Karpas-422 (cell line): ENCODE measurements at regions not wholly inside any gene's neighbourhood (a gene's known extent, or its start where the extent isn't known, plus 50 kb on each side); places are given as distances from the start of the nearest gene placed in this dataset.

Experiments
- DNase-seq: peaks from one replicate; pipeline ENCODE4 v3.0.0-alpha.2; 2015
- H2AFZ ChIP-seq: fragments of 200-600 bp; sonication (generic); 2 replicates; pipeline ENCODE4 v1.6.1; 2014; ENCODE audit warnings: antibody characterized with exemption, low read length, mixed read lengths
- H3K27ac ChIP-seq: fragments of 200-600 bp; sonication (generic); 2 replicates; pipeline ENCODE4 v1.5.1; 2014; ENCODE audit warnings: mild to moderate bottlenecking, low read length, moderate library complexity
- H3K27me3 ChIP-seq: fragments of 200-600 bp; sonication (generic); 2 replicates; pipeline ENCODE4 v1.6.1; 2014; ENCODE audit warnings: low read length, mixed read lengths
- H3K36me3 ChIP-seq: fragments of 200-600 bp; sonication (generic); 2 replicates; pipeline ENCODE4 v1.6.1; 2014; ENCODE audit warnings: low read length, mixed read lengths; ENCODE audit not compliant: insufficient read depth
- H3K4me1 ChIP-seq: fragments of 200-600 bp; sonication (generic); 2 replicates; pipeline ENCODE4 v1.6.1; 2014; ENCODE audit warnings: mild to moderate bottlenecking, low read length, mixed read lengths
- H3K4me2 ChIP-seq: fragments of 200-600 bp; sonication (generic); 2 replicates; pipeline ENCODE4 v1.6.1; 2014; ENCODE audit warnings: low read length, low read depth, mild to moderate bottlenecking; ENCODE audit not compliant: poor library complexity, severe bottlenecking
- H3K4me3 ChIP-seq: fragments of 200-600 bp; sonication (generic); 2 replicates; pipeline ENCODE4 v1.5.1; 2014; ENCODE audit warnings: mild to moderate bottlenecking, antibody characterized with exemption, low read length, mixed read lengths
- H3K79me2 ChIP-seq: fragments of 200-600 bp; sonication (generic); 2 replicates; pipeline ENCODE4 v1.6.1; 2014; ENCODE audit warnings: mild to moderate bottlenecking, low read length, mixed read lengths
- H3K9ac ChIP-seq: fragments of 200-600 bp; sonication (generic); 2 replicates; pipeline ENCODE4 v1.6.0; 2014; ENCODE audit warnings: low read length
- H3K9me2 ChIP-seq: fragments of 200-600 bp; sonication (generic), shearing (Covaris generic); replicated peaks from 2 replicates; pipeline ENCODE4 v1.6.0; 2014; ENCODE audit warnings: mild to moderate bottlenecking, low read length, moderate library complexity; ENCODE audit not compliant: insufficient read depth
- H3K9me3 ChIP-seq: fragments of 300-700, 200-600 bp; sonication (generic); 2 replicates; pipeline ENCODE4 v1.6.1; 2014; ENCODE audit warnings: low read length, mixed read lengths
- H4K20me1 ChIP-seq: fragments of 200-600 bp; sonication (generic); 2 replicates; pipeline ENCODE4 v1.6.1; 2014; ENCODE audit warnings: mild to moderate bottlenecking, antibody characterized with exemption, low read length, low read depth; ENCODE audit not compliant: insufficient read depth

DNA sequence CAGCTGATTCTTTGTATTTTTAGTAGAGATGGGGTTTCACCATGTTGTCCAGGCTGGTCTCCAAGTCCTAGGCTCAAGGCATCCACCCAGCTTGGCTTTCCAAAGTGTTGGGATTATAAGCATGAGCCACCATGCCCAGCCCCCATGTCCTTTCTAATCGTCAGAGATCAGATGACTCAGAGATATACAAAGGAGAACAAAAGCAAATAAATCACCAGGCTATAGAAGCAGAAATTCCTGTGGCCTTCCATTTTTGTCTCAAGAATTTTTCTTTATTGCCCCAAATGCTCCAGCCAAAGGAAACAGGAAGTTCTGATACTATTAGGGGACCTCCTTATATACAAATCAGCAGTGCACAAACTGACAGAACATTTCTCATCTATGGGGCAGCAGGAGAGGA is 207.8 kb downstream of the RFC3 start:
- no peak overlapping the region for H3K4me2 ChIP-seq

DNA sequence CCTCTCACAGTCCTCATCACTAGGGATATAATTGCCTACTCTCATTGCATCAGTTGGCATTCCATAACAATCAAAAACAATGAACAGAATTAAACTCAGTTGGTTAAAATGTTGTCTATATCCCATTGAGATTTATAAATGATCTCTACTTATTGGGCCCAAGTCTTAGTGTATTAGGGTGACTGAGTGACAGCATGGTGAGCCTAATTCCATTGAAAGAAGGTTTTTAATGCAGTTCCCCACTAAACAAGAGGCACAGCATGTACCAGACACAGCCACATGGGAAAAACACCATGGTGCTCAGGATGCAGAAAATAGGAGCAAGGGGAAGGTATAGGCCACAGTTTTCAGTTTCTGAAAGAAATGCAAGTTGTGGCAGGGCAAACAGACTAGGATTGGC is 208.4 kb downstream of the RFC3 start:
- no peaks in the 10 kb centered on the region for H3K36me3 ChIP-seq
- H3K4me1 ChIP-seq: no peaks in the 10 kb centered on the region
- H4K20me1 ChIP-seq: no peaks in the 10 kb centered on the region
- no peak overlapping the region for H2AFZ ChIP-seq
- H3K79me2 ChIP-seq: no peaks in the 10 kb centered on the region
- H3K9me2 ChIP-seq: no peaks in the 10 kb centered on the region; the same call in 1 of the 2 replicates
- no peaks in the 10 kb centered on the region; the same call in 1 of the 2 replicates for H3K27me3 ChIP-seq
- no peak overlapping the region for H3K9ac ChIP-seq
- no peak overlapping the region for H3K4me2 ChIP-seq
- DNase-seq: no peak
- H3K9me3 ChIP-seq: peaks cover 9% of the 10 kb centered on the region
- no peak overlapping the region for H3K4me3 ChIP-seq
- no peak overlapping the region for H3K27ac ChIP-seq

More for the DNA sequence above, 207.8 kb downstream of the RFC3 start:
- DNase-seq: no peak
- no peaks in the 10 kb centered on the region; the same call in 1 of the 2 replicates for H3K27me3 ChIP-seq
- H3K9me2 ChIP-seq: no peaks in the 10 kb centered on the region; the same call in 1 of the 2 replicates
- H2AFZ ChIP-seq: no peak overlapping the region
- H3K36me3 ChIP-seq: no peaks in the 10 kb centered on the region
- no peaks in the 10 kb centered on the region for H3K79me2 ChIP-seq
- no peak overlapping the region for H3K9ac ChIP-seq
- H3K4me3 ChIP-seq: no peak overlapping the region
- H3K27ac ChIP-seq: no peak overlapping the region
- no peaks in the 10 kb centered on the region for H4K20me1 ChIP-seq
- H3K9me3 ChIP-seq: peaks cover 9% of the 10 kb centered on the region
- no peaks in the 10 kb centered on the region for H3K4me1 ChIP-seq

DNA sequence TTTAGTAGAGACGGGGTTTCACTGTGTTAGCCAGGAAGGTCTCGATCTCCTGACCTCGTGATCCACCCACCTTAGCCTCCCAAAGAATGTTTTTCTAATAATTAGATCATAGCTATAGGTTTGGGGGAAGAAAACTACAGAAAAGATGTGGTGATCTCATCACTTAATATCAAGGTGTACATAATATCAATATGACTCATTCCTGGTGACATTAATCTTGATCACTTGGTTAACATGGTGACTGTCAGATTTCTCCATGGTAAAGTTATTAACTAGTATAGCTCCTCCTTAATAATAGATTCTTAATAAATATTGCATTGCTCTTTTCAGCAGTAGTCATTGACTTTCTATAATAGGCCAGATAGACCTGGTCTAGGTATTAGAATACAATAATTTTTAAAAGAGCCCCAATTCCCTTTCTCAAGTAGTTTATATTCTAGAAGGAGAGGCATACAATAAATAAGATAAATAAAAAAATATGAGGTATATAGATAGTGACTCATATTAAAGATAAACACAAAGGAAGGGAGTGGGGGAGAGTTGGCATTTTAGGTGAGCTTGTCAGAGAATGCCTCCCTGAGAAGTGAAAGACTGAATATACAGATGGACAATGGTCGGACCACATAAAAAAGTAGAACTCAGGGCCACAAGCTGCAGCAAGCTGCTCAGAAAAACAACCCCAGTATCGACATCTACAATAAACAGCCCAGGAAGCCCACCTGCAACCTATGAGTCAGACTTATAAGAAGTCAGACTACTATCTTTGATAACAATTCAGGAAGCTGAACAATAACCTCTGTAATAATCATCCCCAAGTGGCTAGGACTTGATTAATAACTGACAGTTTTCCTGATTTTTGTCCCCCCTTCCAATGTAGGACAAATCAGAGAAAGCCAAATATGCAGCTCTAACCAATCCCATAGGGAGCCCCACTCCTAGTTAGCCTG is 210.8 kb downstream of the RFC3 start:
- H3K79me2 ChIP-seq: no peaks in the 10 kb centered on the region
- H3K9me3 ChIP-seq: peaks cover 5% of the 10 kb centered on the region
- H3K4me3 ChIP-seq: no peak overlapping the region
- H3K36me3 ChIP-seq: no peaks in the 10 kb centered on the region
- no peak overlapping the region for H2AFZ ChIP-seq
- H3K27me3 ChIP-seq: no peaks in the 10 kb centered on the region
- no peaks in the 10 kb centered on the region; the same call in 1 of the 2 replicates for H3K9me2 ChIP-seq
- no peaks in the 10 kb centered on the region for H3K4me1 ChIP-seq
- DNase-seq: no peak
- H3K4me2 ChIP-seq: no peak overlapping the region
- H3K9ac ChIP-seq: no peak overlapping the region
- H3K27ac ChIP-seq: no peak overlapping the region
- no peaks in the 10 kb centered on the region for H4K20me1 ChIP-seq

DNA sequence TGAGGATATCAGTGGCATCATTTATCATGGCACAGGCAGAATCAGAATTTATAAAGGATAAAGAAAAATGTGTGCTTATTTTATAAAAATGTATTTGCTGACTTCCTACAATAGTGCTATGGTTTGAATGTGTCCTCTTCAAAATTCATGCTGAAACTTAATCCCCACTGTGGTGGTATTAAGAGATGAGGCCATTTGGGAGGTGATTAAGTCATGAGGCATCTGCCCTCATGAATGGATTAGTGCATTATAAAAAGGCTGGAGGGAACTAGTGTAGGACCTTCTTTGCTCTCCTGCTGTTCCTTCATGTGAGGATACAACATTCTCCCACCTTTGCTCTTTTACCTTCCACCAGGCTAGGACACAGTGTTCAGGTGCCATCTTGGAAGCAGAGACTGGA is 212.8 kb downstream of the RFC3 start:
- Histone ChIP-seq H3K27ac (no peak overlapping the region), H3K79me2 (no peaks in the 10 kb centered on the region), H3K27me3 (no peaks in the 10 kb centered on the region), H3K9ac (no peak overlapping the region), H4K20me1 (no peaks in the 10 kb centered on the region), H3K36me3 (no peaks in the 10 kb centered on the region), H2AFZ (no peak overlapping the region), H3K9me2 (no peaks in the 10 kb centered on the region; the same call in 1 of the 2 replicates), H3K4me1 (no peaks in the 10 kb centered on the region), H3K4me3 (no peak overlapping the region), H3K9me3 (peaks cover 5% of the 10 kb centered on the region), H3K4me2 (no peak overlapping the region)
- DNase-seq: no peak

DNA sequence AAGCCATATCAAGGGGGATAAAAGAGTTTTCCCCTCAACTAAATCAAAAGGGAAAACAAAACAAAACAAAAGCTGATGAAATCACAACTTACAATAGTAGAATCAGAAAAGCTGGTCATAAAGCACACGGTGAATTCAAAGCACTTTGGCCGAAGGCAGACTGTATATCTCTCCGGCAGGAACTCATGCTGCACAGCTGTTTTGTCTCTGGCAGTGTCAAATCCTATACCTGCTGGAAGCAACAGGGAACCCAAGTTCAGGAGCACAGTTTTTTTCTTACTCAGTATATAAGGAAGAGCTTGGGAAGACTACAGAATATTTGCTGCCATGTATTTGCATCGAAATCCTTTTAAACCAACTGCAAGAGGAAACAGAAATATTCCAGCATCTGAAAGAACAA is 213.7 kb downstream of the RFC3 start:
- no peak overlapping the region for H3K9ac ChIP-seq
- H3K4me1 ChIP-seq: no peaks in the 10 kb centered on the region
- no peak overlapping the region for H2AFZ ChIP-seq
- no peak overlapping the region for H3K4me2 ChIP-seq
- no peak for DNase-seq
- no peaks in the 10 kb centered on the region for H3K36me3 ChIP-seq
- no peak overlapping the region for H3K27ac ChIP-seq
- H3K9me2 ChIP-seq: no peaks in the 10 kb centered on the region; the same call in 1 of the 2 replicates
- no peaks in the 10 kb centered on the region for H3K27me3 ChIP-seq
- no peaks in the 10 kb centered on the region for H4K20me1 ChIP-seq
- H3K79me2 ChIP-seq: no peaks in the 10 kb centered on the region
- H3K9me3 ChIP-seq: no peaks in the 10 kb centered on the region; the same call in 1 of the 2 replicates
- no peak overlapping the region for H3K4me3 ChIP-seq

DNA sequence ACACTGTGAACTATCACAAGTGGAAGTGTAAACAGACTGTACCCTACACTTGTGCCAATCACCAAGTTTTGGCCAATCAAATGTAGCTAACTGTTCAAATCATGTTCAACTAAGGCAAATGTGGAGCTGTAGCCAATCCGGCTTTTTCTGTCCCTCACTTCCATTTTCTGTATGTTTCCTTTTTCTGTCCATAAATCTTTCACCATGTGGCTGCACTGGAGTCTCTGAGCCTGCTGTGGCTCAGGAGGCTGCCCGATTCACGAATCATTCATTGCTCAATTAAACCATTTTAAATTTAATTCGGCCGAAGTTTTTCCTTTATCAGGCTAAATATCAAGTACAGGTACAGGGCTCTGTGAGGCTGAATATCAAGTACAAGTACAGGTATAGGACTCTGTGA is 216.5 kb downstream of the RFC3 start:
- H4K20me1 ChIP-seq: no peaks in the 10 kb centered on the region
- H3K9me3 ChIP-seq: no peaks in the 10 kb centered on the region
- no peak overlapping the region for H3K4me2 ChIP-seq
- no peak overlapping the region for H3K27ac ChIP-seq
- peaks cover 16% of the 10 kb centered on the region for H3K4me1 ChIP-seq
- no peaks in the 10 kb centered on the region for H3K79me2 ChIP-seq
- no peak for DNase-seq
- H3K27me3 ChIP-seq: no peaks in the 10 kb centered on the region
- H3K9ac ChIP-seq: no peak overlapping the region
- no peaks in the 10 kb centered on the region for H3K36me3 ChIP-seq
- no peaks in the 10 kb centered on the region for H3K9me2 ChIP-seq
- H2AFZ ChIP-seq: no peak overlapping the region
- no peak overlapping the region for H3K4me3 ChIP-seq

DNA sequence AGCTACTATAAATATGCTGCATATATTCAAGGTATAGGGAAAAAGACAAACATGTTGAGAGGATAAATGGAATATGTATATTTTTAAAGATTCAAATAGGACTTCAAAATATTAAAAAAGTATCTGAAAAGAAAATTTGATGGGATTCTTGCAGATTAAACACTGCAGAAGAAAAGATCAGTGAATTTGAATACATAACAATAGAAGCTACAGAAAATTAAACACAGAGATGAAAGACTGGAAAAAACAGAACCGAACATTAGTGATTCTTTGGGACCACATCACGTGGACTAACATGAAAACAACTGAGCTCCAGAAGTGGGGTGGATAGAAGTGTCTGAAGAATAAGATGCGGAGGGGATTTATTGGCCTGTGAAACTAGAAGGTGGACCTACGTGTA is 217.2 kb downstream of the RFC3 start:
- Histone ChIP-seq H3K27me3 (no peaks in the 10 kb centered on the region), H2AFZ (no peak overlapping the region), H3K4me3 (no peak overlapping the region), H3K79me2 (no peaks in the 10 kb centered on the region), H3K4me1 (peaks cover 16% of the 10 kb centered on the region), H3K9me2 (no peaks in the 10 kb centered on the region), H4K20me1 (no peaks in the 10 kb centered on the region), H3K36me3 (no peaks in the 10 kb centered on the region), H3K27ac (no peak overlapping the region), H3K9ac (no peak overlapping the region), H3K4me2 (no peak overlapping the region), H3K9me3 (no peaks in the 10 kb centered on the region)
- DNase-seq: no peak

DNA sequence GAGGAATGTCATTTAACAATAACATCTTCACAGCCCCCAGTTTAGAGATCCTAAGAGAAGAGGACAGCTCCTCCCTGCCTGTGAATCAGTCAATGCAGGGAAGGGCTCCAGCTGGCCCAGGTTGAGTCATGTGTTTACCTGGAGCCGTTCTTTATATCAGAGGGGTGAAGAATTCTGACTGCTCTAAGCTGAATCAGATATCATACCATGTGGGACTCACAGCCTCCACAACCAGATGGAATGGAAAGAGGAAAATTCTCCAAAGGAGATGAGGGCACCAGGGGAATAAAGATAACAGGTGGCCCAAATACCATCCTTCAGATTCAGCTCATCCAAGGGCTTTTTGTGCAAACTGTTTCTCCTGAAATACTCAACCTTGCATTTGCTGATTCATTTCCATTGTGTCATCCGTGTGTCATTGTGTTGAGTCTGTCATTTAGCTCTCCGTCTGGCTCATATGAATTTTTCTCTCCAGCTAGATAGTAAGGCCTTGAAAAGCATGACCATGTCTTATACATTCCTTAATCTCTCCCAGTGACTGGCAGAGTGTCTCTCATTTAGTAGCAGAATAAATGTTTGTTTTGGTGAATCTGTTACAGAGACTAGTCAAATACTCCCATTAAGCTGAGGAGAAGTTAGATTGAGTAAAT is 217.9 kb downstream of the RFC3 start:
- H3K4me2 ChIP-seq: no peak overlapping the region
- no peak overlapping the region for H3K4me3 ChIP-seq
- H3K27me3 ChIP-seq: no peaks in the 10 kb centered on the region
- H3K9me3 ChIP-seq: no peaks in the 10 kb centered on the region
- no peaks in the 10 kb centered on the region for H3K79me2 ChIP-seq
- H3K9ac ChIP-seq: no peak overlapping the region
- H3K36me3 ChIP-seq: no peaks in the 10 kb centered on the region
- H3K4me1 ChIP-seq: peaks cover 16% of the 10 kb centered on the region
- H4K20me1 ChIP-seq: no peaks in the 10 kb centered on the region
- no peaks in the 10 kb centered on the region for H3K9me2 ChIP-seq
- H2AFZ ChIP-seq: no peak overlapping the region
- DNase-seq: no peak
- H3K27ac ChIP-seq: no peak overlapping the region
